COLO668 (cell line): ENCODE measurements at regions not wholly inside any gene's neighbourhood (a gene's known extent, or its start where the extent isn't known, plus 50 kb on each side); places are given as distances from the start of the nearest gene placed in this dataset.

ENCODE experiments used
- DNase-seq: peaks from one replicate; lab custom pipeline; 2025; ENCODE audit not compliant: unreplicated experiment; lab: John Stamatoyannopoulos, UW

DNA sequence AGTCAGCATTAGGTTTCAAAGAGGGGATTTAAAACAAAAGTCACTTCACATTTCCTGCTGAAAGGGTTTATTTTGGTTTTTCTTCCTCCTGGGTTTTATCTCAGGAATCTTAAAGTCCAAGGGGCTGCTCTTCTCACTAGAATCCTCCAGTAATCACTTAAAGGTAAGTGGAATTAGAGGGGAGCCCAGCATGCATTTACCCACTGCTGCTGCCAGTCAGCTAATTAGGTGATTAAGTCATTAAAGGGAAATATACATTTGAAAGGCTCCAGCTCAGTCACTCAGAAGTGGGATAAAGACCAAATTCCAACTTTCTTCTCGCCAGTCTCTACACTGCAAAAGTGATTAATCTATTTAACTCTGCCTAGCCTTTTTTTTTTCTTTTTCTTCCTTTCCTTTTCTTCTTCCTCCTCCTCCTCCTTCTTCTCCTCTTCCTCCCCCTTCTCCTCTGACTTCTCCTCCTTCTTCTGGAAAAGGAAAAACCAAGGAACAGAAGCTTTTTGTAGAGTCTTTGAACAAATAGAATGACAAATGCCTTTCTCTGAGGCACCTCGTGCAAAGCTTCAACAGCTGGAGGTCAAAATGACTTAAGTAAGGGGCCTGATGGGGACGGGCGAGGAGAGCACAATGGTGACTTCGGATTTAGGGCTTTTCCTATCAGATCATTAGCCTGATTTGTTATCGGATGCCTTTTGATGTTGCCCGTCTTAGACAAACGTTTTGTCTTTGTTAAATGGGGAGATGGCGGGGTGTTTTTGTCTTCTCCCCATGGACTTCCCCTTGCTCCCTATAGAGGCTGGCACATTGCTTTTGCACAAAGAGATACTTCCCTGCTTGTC is 617.6 kb downstream of the IRX1 start:
- no peak for DNase-seq

DNA sequence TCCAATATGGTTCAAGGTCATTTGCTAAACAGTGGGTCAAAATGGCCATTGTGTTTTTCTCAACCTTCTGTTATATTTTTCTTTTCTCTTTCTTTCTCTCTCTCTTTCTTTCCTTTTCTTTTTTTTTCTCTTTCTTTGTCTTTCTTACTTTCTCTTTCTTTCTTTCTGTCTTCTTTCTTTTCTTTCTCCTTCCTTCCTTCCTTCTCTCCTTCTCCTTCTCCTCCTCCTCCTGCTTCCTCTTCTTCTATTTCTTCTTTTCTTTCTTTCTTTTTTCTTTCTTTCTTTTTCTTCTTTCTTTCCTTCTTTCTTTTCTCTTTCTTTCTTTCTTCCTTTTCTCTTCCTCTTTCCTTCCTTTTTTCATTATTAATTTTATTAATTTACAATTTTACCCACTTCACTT is 619.5 kb downstream of the IRX1 start:
- no peak for DNase-seq

DNA sequence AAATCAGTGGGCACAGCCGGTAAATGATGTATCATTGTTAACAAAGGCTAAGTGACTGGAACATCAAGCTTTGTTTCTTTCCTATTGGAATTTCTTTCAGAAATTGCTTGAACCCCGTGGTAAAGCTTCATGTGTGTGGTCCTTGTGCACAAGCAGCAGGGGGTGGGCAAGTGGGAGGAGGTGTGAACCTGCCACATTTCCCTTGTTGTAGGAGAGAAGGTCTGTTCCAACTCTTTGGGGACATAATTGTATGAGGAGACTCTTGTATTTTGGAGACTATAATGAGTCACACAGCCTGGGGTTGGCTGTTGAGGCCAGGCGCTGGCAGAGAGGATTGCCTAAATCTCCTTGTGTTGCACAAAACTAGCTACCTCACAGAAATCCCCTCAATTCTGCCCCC is 620.5 kb downstream of the IRX1 start:
- DNase-seq = no peak

DNA sequence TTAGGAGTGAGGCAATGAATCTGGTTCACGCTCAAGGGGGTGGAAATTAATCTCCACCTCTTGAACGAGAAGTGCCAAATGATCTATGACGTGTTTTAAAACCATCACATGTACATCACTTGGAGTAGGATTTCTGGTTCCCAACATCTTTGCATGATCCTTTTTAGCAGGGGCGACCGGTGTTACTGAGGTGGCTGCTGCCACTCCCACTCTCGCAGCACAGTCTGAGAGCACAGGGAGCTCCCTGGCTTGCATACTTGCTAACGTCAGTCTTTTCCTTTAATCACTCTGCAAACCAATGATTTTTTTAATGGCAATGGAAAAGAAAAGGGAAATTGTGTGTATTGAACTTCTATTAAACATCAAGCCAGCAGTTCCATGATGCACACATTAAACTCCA is 624.4 kb downstream of the IRX1 start:
- no peak for DNase-seq

DNA sequence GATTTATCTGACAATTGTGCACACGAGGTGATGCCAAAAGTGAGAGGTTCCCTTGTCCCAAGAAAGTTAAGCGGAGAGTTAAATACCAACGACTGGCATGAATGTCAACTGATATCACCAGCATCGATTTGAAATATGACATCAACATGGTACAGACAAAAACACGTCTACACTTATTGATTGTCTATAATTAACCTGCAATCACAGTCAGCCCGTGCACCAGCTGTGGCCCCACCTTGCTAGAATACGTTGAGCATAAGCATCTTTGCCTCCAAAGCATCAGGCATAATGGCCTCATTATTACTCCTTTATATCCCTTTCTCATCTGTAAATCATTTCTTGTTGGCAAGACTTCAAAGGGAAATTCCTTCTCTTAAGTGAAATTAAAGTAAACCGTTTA is 625.4 kb downstream of the IRX1 start:
- DNase-seq = no peak

DNA sequence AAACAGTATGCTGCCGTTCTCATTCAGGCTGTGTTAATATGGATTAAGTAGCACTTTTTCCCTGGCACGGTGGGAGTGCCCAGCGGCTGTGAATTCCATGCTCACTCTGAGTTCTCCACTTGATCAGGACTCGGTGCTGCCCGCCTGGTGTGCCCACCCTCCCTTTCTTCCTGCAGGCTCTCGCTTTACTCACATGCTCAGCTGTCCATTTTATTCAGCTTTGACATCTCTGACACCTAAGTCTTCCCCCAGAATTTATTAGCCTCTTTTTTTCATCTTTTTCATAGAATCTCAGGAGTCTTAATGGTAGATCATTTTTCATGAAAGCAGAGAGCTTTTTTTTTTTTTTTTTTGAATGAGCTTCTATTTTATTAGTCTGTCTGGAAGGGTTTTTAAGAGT is 626.5 kb downstream of the IRX1 start:
- DNase-seq = no peak

DNA sequence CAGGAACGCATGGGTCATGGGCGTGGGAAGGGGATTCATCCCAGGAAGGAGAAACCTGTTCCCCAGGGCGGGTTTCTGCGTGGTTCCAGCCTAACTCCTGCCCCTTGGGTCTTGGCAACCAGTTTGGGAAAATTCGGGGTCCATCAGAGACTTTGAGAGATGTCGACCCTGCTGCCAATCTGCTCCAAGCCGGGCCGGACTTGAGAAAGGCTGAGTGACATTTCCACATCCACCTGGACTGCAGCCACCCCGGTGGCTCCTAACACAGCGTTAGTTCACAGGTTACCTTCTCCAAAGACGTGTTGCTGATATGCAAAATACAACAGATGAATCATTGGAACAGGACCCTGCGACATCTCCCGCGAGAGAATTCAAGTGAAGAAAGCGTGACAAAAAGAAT is 627.2 kb downstream of the IRX1 start:
- DNase-seq = no peak

DNA sequence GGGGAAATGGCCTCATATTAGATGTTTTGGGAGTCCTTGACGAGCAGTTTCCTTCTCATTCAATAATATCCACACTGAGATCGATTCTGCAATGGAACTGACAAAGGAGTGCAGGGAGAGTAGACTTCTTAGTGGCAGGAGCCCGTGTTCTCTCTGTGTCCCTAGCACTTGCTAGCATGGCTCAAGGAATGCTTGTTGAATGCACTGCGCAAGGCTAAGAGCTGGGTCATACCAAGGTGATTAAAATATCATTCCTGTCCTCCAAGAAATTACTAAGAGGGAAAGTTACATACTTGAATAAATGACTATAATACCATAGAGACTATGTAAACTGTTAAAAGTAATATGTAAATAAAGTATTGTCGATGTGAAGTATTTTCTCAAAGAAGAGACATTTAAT is 630.1 kb downstream of the IRX1 start:
- no peak for DNase-seq

DNA sequence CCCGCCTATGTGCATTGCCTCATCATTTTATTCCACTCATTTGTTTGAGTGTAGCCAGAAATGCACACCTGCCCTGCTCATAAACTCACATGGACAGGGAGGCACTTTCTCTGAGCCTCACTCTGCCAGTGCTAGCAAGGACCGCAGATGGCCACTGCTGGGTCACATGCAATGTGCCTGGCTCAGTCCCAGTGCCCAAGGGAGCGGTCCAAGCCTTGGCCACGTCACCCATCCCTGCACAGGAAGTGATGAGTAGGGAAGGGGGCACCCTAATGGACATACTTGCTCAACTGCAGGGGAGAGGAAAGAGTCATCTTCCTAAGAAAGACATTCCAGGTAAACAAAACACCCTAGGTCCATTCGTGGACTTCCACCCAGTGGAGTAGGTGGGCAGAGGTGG is 630.9 kb downstream of the IRX1 start:
- no peak for DNase-seq

DNA sequence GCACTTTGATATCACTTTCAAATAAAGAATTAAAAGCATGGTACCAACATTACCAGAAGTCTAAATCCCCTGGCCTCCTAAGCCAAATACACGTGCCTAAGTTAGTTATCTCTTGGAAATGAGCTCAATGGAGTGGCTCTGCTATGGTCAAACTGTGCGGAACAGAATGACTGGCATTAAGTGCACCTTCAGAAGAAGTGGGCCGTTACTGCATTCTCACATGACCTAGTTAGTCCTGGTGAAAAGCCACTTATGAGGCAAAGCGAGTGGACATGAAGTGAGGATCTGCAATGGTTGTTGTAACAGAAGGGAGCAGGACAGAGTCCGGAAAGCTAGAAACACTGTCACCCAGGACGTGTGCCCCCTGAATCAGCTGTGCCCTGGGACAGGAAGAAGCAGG is 633.1 kb downstream of the IRX1 start:
- DNase-seq = no peak

DNA sequence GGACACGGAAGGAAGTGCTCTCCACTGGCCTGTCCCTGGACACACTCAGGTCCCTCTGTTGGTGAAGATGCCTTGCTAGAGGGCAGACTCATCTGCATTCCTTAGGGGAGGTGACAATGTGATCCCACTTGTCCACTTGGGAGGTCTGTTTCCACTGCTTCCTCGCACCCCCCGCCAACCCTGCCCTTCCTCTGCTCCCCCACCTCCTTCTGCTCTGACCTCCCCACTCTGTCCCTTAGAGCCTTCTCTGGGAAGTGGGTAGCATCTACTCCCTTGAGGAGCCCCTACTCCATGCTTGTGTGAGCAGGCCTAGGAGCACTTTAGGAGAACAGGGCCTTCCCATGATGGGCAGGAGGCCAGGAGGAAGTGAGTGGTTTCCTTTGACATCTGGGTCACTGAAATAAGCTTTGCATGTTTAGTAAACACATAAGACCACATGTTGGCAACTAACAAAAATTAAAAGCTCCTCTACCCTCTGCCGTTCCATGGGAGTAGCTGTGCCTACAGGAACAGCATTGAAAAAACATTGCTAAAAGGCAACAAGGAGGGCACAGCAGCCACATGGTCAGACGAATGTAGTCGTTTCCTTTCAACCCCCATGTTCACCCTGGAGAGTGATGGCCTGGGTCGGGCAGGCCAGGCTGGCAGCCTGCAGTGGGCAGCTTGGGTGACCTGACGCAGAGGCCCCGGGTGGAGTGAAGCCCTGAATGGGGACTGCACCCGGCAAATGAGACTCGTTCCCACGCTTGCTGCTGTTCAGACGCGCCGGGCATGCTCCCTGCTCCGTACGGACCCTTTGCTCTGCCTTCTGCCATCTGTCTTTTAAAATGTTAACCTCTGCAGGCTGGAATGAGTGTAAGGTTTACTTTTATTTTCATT is 634.0 kb downstream of the IRX1 start:
- DNase-seq = no peak

DNA sequence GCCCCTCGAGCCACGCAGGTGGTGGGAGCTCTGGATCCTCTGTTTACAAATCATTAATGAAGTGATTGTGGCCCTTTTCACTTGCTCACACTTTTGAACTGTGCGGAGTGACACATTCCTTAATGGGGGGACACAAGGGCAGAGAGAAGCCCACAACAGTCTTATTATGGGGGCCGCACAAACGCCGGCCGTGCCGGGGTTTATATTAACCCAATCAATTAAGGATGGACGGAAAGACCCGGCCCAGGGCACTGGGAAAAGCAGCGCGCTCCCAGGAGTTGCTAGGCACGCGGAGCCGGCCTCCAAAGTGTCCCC is 634.8 kb downstream of the IRX1 start:
- no peak for DNase-seq

DNA sequence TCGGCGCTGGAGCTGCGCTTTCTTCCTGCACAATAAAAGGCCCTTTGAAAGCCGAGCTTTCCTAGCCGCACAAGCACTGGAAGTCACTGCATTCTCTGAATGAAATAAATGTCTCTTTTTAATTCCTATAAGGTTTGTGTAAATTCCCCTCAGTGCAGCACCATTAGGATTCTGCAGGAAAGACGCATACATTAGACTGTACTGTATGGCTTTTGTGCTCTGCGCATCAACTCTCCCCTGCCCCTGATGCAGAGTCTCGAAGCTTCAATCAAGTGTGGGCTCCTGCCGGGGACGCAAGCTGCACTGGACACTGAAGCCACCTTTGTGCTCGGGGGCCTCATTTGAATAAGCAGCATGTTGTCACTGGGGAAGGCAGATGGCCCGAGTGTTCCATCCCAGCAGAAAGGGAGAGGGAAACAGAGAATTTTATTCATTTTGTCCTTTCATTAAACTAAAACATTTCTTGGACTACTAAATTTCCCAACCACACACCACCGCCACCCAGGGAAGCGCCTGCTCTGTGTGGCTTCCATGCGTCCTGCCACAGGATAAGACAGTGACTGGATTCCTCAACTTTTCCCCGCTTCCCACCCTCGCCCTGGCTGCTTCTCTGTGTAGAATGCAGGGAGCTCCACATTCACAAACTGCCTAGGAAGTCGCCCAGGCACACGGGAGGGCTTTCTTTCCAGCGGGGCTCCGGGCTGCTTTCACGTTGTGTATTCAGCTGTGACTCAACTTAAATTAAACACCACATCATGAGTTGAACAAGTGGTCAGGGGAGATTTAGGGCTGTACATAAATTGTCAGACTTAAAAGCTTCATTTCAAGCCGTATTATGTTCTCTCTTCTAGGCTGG is 635.4 kb downstream of the IRX1 start:
- no peak for DNase-seq

DNA sequence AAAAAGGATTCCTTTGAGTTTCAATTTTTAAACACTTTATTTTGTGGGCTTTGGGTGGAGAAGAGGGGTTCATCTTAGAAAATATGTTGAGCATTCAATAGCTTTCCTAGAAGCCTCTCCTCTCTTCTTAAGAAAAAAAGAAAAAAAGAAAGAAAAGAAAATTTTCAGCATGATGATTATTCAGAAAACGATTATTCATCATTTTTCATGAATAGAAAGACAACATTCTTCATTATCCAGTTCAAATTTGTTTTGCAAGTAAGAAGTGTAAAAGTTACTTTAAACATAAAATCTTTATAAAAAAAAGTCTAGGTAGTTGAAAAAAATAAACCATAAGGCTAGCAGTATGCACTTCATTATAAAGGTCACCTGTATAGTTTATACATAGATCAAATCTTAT is 636.5 kb downstream of the IRX1 start:
- no peak for DNase-seq

DNA sequence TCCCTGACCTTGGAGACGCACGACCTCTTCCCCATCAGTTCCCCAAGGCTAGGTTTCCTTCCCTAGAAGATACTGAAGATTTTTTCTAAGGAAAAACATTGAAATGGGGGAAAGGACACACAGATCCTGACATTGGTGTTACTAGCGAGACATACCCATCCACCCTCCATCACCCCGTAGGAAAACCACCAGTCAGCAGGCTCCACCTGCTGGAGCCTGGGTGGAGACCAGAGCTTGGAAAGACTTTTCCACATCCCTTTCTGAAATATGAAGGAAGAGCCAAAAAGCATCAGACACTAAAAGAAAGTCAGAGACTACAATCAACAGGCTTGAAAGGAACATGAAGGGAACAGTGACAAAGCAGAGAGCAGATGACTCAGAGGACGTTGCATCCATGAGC is 638.0 kb downstream of the IRX1 start:
- no peak for DNase-seq

DNA sequence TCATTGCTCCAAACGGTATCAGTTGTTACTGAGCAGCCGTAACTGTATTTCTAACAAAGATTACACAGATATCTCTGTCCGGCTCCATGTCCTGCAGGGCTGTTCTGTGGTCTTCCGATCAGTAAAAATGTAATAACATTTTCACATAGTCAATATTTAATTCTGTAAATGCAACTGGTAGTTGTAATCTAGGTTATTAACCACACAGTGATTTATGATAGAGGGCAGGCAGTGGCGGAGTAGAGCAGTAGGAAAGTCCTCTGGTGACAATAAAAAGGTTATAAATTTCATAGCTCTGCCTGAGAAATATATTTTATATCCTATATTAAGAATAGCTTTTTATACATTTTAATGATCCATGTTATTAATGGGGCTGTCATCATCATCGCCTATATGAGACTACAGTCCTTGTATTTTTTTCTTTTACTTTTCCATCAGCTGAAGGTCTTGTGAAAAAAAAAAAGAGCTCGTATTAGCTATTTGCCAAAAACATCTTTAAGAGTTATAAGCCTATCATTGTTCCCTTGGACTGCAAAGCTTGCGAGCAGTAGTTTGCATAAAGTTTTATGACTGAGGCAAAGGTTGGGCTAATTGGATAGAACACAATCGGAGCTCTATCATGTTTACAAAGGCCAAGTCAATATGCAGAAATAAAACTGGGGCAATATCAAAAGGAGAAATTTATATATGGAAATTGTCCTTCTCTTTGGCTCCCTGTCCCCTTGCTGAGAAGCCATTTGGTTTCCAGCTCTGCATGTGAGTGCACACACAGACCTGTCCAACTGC is 648.0 kb downstream of the IRX1 start:
- DNase-seq = no peak

DNA sequence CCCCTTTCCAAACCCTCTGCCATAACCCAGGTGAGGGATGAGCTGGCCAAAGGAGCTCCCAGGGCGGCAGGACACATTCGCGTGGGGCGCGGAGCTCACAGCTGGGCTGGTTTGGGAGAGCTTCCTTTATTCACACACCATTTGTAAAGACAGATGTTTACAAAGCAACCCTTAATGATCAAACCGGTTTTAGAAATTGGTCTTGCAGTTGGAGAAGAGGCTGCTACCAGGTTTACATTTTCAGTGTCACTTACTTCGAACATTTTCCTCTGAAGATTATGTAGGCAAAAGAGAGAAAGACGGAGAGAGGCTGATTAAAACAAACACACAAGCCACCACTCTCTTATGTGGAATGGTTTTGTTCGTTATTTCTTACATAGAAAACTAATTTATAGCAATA is 648.7 kb downstream of the IRX1 start:
- DNase-seq = no peak

DNA sequence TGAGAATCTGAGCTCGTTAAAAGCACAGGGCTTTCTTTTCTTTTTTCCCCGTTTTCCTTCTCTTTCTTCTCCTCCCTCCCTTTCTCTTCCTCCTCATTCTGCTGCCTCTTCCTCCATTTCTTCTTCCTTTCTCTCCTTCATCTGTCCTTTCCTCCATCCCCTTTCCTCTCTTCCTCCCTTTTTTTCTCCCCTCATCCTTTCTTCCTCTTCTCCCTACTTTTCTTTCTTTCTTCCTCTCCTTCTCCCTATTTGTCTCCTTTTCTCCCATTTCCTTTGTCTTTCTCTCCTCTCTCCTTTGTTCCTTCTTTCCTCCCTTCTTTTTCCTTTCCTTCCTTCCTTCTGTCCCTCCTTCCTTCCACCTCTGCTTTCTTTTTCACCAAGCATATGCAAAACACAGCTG is 649.4 kb downstream of the IRX1 start:
- no peak for DNase-seq

DNA sequence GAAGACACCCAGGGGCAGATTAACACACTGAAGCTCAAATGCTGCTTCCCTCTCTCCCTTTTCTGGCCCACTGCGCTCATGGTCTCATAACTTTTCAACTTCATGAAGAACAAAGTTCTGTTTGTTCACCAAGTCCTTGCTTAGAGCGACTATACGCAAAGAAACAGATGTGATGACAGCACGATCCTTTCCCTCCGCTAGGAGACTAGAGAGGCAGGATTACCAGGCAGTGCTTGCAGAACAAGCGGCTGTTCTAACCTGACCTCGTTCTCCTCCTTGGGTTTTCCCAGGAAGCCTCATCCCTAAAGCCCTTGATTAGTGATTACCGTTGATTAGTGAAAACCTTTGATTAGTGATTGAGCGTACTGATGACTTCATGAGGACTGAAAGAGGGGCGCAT is 649.9 kb downstream of the IRX1 start:
- no peak for DNase-seq

DNA sequence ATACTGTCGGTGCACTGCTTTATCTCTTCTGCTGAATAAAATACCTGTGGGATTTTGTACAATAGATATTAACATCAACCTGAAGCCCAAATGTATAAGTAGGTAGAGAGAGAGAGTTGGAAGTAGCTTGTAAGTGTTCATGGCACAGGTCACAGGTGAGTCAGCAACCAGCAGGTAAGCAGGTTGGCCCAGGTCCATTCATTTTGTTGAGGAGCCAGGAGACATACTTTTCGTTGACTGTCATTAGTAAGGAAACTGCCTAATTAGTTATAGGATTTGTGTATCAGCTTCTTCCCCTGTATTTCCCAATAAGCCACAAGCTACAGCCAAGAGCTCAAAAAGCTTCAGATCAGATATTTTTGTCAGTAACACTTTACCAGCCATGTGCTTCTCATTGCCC is 650.8 kb downstream of the IRX1 start:
- DNase-seq = no peak

DNA sequence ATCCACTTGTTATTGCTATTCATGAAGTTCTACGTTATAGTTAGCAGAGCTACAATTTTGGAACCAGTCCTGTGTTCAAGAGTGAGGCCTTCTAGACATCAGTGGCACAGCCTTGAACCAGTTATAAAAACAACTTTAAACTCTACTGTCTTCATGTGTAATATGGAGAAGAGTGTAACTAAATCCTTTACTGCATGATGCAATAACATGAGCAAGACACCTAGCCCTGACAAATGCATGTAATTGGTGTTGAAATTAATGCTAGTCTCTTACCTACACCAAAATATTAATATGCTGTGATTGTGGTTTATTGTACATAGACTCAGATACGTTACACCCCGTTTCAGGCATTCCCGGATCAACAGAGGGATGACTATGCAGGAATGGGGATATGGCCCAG is 654.6 kb downstream of the IRX1 start:
- no peak for DNase-seq
